GM21360 (cell line): ENCODE measurements at regions not wholly inside any gene's neighbourhood (a gene's known extent, or its start where the extent isn't known, plus 50 kb on each side); places are given as distances from the start of the nearest gene placed in this dataset.
A peak's percentile ranks its signal among the peaks of the same experiment; 100 is the strongest.

ENCODE experiments used
- ATAC-seq: cut with Tn5 transposase; IDR thresholded peaks from one replicate; pipeline ENCODE4 v1.9.1; 2021; ENCODE audit warnings: mild to moderate bottlenecking, moderate library complexity; ENCODE audit not compliant: unreplicated experiment

- peak; percentile 53 for ATAC-seq
Observed at GRCh38 chr3:43892526-43892925, 201.8 kb downstream of the ABHD5 start.

- ATAC-seq, result no peak
Observed at GRCh38 chr3:43893727-43894126, 203.0 kb downstream of the ABHD5 start.

- peak; percentile 53 for ATAC-seq
Observed at GRCh38 chr3:43894176-43895049, 203.7 kb downstream of the ABHD5 start.

- no peak for ATAC-seq
Observed at GRCh38 chr3:43895573-43895972, 204.8 kb downstream of the ABHD5 start.

- no peak for ATAC-seq
Observed at GRCh38 chr3:43902415-43902814, 211.7 kb downstream of the ABHD5 start.

- ATAC-seq, result no peak
Observed at GRCh38 chr3:43905157-43905556, 214.4 kb downstream of the ABHD5 start.

- peak; percentile 37 for ATAC-seq
Observed at GRCh38 chr3:43906849-43907507, 216.2 kb downstream of the ABHD5 start.

- ATAC-seq, result peak; percentile 95
Observed at GRCh38 chr3:43907508-43907858, 216.7 kb downstream of the ABHD5 start.

GRCh38 chr3:43908456-43908855 lies 217.7 kb downstream of the ABHD5 start:
- ATAC-seq, result no peak

GRCh38 chr3:43909149-43909548 lies 218.4 kb downstream of the ABHD5 start:
- no peak for ATAC-seq

- ATAC-seq, result no peak
Observed at GRCh38 chr3:43910750-43911149, 220.0 kb downstream of the ABHD5 start.

GRCh38 chr3:43913036-43913948 lies 222.6 kb downstream of the ABHD5 start:
- no peak for ATAC-seq

- no peak for ATAC-seq
Observed at GRCh38 chr3:43914269-43914668, 223.5 kb downstream of the ABHD5 start.

GRCh38 chr3:43915546-43915945 lies 224.8 kb downstream of the ABHD5 start:
- ATAC-seq, result no peak

- ATAC-seq, result no peak
Observed at GRCh38 chr3:43917361-43917760, 226.6 kb downstream of the ABHD5 start.

GRCh38 chr3:43919029-43919428 lies 228.3 kb downstream of the ABHD5 start:
- ATAC-seq, result no peak

GRCh38 chr3:43921056-43921648 lies 230.4 kb downstream of the ABHD5 start:
- ATAC-seq, result no peak

GRCh38 chr3:43922374-43922773 lies 231.6 kb downstream of the ABHD5 start:
- no peak for ATAC-seq

- no peak for ATAC-seq
Observed at GRCh38 chr3:43923104-43923882, 232.6 kb downstream of the ABHD5 start.

GRCh38 chr3:43926055-43926454 lies 235.3 kb downstream of the ABHD5 start:
- ATAC-seq, result no peak
